Fibroblast of skin of scalp (primary cell): ENCODE measurements at regions not wholly inside any gene's neighbourhood (a gene's known extent, or its start where the extent isn't known, plus 50 kb on each side); places are given as distances from the start of the nearest gene placed in this dataset.

Experiments used
- DNase-seq: peaks from one replicate; pipeline ENCODE4 v3.0.0-alpha.2; 2013

DNA sequence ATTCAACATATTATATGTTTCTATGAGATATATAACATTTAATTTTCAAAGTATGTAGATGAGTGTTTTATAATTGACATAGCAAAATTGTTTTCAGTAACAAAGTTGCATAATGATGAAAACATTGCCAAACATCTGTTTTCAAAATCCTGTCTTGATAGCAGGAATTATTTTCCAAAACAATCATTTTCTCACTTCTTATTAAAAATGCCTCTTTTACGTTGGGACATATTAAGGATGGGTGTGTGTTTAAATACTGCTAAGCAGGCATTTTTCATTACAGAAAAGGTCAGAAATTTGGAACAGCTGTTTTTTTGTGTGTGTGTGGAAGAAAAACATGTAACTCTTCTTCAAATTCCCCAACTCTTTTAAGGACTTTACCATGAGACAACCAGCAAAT lies 452.0 kb downstream of the SPRY1 start:
- no peak for DNase-seq

DNA sequence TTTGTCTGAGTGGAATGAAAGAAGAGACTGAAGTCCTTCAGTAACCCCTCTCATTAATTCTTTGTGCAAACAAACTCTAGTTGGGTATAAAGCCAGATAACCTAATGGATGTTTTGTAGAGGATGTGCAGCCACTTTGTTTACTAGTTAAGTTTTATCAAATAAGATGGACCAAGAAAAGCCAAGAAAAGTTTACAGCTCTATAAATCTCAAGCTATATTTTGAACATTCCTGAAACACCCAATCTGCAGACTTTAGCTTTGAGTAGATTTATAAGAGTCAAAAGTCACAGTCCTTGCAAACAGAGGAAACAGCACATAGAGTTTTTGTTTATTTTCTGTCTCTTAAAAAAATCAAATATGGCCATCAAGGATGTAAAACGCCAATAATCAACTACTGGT lies 452.9 kb downstream of the SPRY1 start:
- DNase-seq = no peak

DNA sequence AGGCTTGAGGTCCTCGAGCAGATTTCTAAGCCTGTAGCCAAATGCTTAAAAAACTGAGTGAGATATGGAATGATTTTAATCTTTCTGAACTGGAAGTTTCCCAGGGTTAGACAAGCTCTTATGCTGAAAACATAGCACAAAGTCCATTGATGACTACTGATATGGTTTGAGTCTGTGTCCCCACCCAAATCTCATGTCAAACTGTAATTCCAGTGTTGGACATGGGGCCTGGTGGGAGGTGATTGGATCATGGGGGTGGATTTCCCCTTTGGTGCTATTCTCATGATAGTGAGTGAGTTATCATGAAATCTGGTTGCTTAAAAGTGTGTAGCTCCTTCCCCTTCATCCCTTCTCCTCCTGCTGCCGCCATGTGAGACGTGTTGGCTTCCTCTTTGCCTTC lies 454.9 kb downstream of the SPRY1 start:
- DNase-seq = no peak

DNA sequence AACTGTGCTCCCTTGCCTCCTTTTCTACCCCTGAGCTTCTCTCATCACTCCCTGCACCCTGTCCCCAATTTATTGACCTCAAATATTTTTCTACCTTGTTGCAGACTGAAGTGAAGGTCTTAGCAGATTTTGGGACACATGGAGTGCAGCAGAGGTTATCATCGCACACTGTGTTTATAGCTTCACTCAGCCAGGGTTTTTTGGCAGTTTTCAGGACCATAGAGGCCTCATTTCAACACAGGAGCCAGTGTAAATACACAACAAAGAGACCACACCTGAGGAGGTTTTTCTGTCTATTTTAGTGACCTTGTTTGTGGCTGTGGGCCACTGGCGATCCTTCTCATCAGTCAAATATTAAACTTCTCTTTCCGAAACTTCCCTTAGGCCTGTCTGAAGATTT lies 457.1 kb downstream of the SPRY1 start:
- DNase-seq = no peak

DNA sequence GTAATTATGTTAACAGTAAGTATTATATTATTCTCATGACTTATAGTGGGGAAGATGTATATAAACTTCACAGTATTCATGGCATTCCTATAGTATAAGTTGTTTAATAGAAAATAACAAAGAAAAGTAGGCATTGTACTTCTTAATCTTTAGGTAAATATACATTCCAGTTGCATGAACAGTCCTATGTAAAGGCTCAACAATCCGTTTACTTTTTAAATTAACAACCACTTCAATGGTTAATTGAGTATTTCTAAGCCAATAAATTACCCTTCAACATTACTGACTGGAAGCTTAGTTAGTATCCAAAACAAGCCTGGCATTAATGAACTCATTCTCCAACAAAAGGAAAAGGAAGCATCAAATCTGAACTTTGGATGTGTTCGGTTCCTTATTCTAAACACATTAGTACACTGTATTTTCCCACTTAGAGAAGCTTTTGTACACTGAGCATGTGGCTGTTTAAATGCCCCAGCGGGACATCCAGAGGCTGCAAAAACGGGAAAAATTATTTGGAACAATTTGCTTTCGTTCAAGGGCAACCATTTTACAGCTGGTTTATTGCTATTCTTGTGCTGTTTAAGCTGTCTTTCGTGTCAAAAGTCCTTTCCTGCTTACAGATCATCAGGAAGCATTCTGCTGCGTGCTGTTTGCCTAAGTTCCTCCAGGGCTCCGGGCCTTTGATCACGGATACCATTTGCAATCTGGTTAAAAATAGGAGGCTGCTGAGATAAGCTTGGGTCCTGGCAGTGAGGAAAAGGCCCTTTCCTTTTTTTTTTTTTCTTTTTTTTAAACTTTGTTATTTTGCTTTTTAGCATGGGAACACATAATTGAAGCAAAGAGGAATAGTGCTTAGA lies 460.3 kb downstream of the SPRY1 start:
- peak; percentile 46 for DNase-seq

DNA sequence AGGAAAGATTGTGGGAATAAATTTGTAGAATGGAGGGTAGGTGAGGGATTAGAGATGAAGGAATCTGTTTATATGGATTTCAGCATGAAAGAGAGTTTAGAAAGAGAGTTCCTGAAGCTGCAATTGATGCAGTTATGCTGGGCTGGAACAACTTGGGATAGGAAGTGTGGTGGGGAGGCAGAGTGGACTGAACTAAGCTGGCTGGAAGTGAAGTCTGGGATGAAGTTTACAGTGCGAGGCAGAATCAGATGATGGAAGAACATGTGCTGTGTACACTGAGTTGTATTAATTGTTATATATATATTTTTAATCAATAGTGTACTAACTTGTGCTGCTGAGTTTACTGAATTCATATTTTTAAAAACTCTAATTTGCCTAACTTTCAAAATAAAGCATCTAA lies 461.9 kb downstream of the SPRY1 start:
- no peak for DNase-seq

DNA sequence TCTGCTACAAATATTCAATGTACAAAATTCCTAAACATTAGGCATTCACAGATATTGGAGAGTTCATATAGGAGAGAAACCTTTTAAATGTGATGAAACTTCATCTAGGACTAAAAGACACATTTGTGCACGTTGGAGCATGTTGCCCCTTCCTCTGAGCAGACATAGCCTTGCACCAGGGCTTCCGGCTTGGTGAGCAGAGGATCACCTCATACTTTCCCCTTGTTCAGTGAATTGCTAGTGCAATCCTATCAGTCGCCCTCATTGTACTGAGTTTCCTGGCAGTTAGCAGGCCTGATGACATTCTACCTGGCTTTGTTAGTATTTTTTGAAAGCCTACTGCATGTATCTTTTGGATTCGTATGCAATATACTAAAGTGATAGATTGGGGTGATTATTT lies 466.2 kb downstream of the SPRY1 start:
- no peak for DNase-seq

DNA sequence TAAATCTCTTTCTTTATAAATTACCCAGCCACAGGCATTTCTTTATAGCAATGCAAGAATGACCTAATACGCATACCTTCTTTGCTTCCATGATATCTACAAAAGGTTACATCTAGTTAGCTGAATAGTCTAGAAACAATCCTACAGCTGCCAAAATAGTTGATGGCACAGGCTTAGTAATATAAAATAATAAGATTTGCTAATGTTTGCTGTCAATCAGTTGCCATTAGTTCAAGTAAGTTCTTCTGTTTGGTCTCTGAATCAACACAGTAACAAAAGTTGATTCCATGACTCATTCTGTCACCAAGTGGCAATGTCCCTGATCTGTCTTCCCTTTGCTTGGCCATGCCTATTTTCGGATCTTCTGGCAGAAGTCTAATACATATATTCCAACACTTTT lies 470.2 kb downstream of the SPRY1 start:
- DNase-seq = no peak

DNA sequence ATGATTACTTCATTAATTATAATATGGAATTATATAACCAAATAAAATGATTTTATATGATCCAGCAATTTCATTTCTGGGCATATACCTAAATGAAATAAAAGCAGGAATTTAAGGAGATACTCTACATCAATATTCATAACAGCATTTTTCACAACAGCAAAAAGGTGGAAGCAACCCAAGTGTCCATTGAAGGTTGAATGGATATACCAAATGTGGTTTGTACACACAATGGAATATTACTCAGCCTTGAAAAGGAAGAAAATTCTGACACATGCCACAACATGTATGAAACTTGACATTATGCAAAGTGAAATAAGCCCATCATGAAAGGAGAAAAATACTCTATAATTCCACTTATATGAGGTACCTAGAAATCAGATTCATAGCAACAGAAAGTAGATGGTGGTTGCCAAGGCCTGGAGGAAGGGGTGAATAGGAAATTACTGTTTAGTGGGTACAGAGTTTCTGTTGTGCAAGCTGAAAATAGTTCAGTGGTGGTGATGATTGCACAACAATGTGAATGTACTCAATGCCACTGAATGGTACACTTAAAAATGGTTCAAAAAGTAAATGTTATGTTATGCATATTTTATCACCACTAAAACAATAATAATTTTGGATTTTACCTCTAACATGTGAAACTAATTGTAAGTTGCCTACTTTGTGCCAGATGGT lies 471.5 kb downstream of the SPRY1 start:
- DNase-seq = no peak

DNA sequence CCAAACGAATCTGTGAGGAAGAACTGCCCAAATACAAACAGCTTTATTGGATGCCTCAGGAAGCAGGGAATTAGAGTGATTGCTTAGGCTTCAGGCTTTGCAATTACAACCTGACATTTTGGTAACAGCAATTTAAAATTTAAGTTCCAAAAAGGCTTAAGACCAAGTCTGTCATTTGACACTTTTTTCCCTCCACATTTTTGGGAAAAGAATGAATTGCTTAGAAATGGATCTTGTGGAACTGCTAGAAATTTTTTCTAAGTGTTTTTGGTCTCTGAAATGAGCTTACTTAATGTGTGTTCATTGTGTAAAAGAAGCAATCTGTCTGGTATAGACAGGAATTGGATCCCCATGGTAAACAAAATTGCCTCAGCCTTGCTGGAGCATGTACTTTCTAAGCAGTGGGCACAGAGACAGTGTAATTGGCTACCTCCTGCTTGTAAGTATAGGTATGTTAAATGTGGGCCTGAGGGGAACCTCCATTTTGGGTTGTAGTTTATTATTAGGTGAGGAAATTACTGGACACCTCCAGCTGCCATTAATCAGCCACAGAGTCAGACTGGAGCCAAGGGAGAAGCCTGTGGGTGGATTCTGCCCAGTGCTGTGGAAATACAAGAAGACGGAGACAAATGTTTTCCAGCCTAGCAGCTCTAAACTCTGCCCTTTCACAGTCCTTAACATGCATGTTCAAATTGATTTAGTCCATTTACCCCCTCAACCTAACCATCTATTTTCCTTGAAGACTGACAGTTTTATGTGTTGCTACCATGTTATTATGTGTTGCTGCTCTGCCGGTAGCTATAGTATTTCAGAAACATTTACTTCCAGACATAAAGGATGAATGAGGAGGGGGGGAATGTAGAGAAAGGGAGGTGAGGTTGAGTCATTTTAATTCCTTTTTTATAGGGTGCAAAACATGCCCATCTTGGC lies 473.0 kb downstream of the SPRY1 start:
- no peak for DNase-seq

DNA sequence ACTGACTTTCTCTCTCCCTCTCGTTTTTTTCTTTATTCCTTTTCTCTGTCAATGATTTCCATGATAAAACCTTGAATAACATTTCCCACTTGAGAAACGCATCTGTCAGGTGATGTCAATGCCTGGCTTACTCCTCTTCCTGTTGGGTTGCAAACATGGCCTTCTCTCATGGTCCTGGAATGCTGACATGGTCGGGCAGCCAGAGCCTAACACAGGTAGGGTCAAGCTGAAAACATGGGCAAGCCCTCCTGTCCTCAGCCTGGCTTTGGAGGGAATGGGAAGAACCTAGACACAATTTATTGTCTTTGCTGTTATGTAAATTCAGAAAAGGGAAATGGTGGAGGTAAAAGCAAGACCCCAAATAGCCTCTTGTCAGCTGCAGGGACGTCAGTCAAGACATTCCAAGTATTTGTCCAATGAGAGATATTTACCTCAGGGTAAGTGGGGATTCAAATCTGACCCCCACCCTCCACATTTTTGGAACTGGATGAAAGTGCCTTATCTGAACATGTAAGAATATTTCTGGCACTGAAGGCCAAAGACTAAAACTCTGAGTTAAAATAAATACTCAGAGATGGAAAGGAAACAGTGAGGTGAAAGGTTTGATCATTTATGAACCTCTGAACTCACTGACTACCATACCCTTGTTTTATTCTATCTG lies 473.8 kb downstream of the SPRY1 start:
- no peak for DNase-seq

DNA sequence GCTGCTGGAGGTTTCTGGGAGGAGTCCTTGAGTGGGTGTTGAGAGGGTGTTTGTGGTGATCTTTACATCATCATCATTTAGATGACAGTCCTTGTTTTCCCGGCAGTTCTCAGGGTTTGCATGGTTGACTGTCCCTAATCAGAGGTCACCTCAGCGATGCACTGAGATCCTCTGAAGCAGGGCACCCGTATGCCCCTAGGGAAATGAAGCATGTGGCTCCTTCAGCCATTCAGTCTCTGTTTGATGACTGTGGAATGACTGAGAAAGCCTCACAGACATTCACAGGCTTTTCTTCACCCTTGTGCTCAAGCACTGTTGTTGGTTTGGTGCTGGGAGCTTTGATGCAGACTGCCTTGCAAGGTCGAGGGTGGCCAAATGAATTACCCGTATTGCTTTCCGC lies 474.7 kb downstream of the SPRY1 start:
- no peak for DNase-seq

DNA sequence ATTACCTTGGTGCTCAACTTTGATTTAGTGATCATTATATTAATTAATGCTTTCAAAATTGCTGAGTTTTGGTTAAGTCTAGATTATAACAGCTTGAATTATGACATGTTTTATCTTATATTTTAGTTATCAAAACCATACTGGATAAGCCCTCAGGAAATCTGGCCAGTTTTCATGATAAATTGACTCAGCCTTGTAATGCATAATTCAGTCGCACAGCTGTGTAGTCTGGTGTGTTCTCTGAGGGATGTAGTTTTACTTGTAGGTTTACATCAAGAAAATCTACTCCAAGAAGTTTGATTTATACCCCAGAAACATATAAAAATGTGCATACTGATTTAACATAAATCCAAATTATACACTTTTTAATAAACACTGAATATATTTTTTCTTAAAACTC lies 477.5 kb downstream of the SPRY1 start:
- DNase-seq = no peak

DNA sequence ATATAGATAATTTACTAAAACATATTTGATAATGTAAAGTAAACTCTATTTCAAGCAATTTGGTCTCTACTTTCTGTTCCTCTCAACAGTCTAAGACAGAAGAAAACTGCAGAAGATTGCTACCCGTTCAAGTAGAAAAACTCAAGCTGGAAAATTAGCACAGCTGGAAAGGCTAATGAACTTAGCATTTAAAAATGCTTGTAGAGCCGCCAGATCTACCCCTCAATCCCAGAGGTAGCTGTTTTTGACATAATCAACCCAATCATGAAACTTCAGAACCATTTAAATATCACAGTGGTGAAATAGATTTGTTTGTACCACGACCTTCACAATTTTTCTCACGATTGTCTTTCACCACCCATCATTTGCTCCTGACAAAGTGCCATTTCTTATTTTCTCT lies 479.5 kb downstream of the SPRY1 start:
- DNase-seq = no peak

DNA sequence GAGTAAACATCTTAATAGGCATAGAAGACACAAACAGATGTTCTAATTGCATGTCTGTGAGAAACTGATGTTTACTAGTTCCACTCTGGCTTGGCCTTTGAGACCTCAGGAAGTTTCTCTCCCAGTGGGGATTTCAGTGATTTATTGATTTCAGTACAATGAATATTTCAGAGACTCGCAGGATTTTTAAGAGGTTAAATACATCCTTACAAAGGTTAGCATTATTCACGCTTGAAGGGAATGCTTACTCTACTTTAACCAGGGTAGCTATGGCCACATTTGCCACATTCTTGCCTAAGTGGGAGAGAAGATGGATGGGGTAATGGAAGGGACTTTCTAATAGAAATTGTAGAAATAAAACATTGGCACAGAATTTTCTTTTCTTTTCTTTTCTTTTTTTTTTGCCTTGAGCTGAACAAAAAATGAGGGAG lies 480.1 kb downstream of the SPRY1 start:
- no peak for DNase-seq

DNA sequence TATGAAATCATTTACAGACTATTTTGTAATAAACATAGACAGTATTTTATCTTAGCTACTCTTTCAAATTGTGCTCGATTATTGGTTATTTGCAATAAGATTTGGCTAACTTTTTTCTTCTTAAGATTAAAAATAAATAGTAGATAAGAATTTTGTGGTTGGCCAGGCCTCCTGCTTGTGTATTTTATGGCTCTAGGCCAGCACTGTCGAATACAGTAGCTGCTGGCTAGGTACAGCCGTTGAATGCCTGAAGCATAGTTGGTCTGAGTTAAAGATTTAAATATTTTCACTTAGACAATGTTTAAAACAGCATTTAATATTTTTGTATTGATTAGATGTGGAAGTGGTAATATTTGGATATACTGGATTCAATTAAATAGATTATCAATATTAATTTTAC lies 481.0 kb downstream of the SPRY1 start:
- DNase-seq = peak; percentile 28

DNA sequence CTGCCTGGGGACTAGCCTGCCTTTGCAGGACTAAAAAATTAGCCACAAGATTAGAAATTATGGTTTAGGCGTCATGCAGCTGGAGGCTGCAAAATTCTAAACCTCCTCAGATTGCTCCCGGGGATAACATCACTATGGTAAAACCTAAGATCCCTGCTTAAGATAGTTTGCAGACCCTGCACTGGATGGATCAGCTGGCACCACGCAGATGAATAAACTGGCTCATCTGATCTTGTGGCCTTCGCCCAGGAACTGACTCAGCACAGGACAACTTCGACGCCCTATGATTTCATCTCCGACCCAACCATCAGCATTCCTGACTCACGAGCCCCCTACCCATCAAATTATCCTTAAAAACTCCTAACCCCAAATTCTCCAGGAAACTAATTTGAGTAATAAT lies 482.4 kb downstream of the SPRY1 start:
- no peak for DNase-seq

DNA sequence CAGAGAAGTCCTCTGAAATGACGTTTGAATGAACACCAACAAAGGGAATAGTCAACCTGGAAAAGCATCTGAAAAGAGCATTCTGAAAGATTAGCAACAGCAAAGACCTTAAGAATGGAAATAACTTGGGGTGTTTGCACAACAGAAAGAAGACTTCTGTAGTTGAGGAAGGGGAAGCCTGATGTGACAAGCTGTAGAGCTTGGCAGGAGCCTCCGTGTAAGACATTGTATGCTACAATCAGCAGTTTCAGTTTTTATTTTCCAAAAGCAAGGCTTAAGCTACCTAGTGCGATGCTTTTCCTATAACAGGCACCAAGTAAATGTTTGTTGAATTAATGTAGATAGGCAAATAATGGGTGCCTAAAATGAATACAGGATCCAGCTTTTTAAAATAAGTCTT lies 484.0 kb downstream of the SPRY1 start:
- no peak for DNase-seq

DNA sequence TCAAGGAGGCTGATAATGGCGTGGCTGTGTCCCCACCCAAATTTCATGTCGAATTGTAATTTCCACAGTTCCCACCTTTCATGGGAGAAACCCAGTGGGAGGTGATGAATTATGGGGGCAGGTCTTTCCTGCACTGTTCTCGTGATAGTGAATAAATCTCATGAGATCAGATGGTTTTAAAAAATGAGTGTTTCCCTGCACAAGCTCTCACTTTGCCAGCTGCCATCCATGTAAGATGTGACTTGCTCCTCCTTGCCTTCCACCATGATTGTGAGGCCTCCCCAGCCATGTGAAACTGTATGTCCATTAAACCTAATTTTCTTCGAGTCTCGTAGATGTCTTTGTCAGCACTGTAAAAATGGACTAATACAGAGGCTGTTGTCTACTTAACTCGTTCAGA lies 488.3 kb downstream of the SPRY1 start:
- DNase-seq = no peak

DNA sequence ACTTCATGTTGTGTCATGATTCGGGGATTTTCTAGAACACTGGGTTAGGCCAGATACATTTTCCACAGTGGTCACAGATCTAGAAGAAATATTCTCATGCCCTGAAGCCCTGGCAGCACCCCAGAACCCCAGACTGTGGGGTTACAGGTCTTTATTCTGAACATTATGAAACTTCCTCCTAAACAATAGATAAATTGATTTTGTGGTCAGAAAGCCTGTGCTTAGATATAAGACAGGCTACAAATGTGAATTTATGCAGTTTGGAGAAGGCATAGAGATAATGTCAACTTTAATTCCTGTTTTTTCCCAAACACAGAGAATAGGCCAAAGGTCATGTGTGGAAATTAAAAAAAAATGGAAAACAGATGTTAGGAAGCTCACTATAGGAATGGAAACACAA lies 492.9 kb downstream of the SPRY1 start:
- DNase-seq = no peak

DNA sequence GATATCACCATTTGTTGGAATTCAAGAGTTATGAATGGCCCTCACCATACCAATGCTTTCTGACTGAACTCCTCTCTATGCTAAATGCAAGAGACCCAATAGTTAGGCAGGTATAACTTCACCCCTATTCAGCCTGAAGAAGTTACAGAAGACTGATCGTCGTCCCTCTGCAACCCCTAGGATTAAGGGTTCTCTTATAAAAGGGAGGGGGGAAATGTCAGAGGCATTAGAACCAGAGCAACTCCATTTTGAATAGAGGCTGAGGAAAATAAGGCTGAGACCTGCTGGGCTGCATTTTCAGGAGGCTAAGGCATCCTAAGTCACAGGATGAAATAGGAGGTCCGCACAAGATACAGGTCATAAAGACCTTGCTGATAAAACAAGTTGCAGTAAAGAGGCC lies 494.3 kb downstream of the SPRY1 start:
- DNase-seq = peak; percentile 33

DNA sequence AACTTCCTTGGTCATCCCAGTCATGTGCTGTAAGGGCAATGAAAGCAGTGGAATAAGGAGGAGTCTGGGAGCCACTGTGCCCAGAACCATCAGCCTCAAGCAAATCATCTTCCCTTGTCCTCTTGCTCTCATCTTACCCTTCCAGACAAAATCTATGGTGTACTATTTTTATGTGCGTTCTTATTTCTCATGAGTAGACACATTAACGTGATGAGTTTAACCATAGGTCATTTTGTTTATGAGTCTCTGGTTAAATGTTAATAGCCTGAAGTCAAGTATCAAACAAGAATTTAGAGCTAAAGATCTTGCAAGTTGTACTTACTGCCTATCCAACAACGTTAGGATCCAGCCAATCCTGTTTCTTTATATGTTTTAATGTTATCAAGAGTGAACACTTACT lies 495.3 kb downstream of the SPRY1 start:
- DNase-seq = no peak
